HG03378 (cell line): ENCODE measurements at regions not wholly inside any gene's neighbourhood (a gene's known extent, or its start where the extent isn't known, plus 50 kb on each side); places are given as distances from the start of the nearest gene placed in this dataset.
"Not testable (repeated sequence)": the region's sequence is repeated elsewhere in the genome, so short reads cannot be mapped to it uniquely, and the experiment has no call there.

Source experiments
- ATAC-seq: cut with Tn5 transposase; IDR thresholded peaks from one replicate; pipeline ENCODE4 v1.9.1; 2021; ENCODE audit warnings: mild to moderate bottlenecking, moderate library complexity; ENCODE audit not compliant: unreplicated experiment

- no peak for ATAC-seq
Measured at GRCh38 chr1:111063595-111063994, 76.3 kb downstream of the DRAM2 start.

DNA sequence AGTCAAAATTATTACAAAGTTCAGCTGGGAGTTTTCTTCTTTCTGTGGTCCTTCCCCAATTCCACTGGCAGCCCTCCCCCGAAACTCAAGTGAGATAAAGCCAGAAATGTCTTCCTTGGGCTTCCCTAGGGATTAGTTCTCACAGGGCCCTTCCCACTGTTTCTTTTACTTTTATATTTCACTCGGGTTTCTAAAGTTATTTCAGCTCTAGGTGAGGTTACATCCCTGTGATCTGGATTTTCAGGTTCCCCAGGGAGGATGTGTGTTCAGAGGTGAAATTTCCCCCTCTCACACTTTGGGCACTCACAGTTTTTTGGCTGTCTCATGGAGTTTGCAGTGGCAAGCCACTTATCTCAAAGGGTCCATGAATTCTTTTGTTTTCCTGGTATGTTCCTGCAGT lies 77.3 kb downstream of the DRAM2 start:
- no peak for ATAC-seq

DNA sequence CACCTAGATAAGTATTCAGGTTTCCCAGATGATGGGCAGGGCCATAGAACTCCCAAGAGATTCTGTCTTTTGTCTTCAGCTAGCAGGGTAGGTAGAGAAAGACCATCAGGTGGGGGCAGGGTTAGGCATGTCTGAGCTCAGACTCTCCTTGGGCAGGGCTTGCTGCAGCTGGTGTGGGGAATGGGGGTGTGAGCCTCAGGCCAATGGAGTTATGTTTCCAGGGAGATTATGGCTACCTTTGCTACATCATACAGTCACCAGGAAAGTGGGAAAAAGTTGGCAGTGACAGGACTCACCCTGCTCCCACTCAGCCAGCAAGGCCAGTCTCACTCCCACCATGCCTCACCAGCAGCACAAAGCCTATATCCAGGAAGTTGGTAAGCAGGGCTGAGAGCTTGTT lies 77.8 kb downstream of the DRAM2 start:
- no peak for ATAC-seq

- ATAC-seq: no peak
Measured at GRCh38 chr1:111054656-111055055, 85.2 kb downstream of the DRAM2 start.

DNA sequence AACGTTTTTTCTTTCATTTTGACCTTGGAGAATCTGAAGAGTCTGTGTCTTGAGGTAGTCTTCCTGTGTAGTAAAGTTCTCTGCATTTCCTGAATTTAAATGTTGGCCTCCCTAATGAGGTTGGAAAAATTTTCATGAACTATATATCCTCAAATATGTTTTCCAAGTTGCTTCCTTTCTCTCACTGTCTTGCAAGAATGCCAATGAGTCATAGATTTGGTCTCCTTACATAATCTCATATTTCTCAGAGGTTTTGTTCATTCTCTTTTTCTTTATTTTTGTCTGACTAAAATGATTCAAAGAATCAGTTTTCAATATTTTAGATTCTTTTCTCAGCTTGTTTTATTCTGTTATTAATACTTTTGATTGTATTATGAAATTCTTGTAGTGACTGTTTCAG lies 87.6 kb downstream of the DRAM2 start:
- no peak for ATAC-seq

DNA sequence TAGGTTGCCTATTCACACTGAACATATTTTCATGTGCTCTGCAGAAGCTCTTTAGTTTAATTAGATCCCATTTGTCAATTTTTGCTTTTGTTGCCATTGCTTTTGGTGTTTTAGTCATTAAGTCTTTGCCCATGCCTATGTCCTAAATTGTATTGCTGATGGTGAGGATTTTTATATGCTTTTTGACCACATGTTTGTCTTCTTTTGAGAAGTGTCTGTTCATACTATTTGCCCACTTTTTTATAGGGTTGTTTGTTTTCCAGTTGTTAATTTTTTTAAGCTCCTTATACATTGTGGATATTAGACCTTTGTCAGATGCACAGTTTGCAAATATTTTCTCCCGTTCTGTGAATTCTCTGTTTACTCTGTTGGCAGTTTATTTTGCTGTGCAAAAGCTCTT lies 84.5 kb upstream of the LRIF1 start:
- ATAC-seq: not testable (repeated sequence)

DNA sequence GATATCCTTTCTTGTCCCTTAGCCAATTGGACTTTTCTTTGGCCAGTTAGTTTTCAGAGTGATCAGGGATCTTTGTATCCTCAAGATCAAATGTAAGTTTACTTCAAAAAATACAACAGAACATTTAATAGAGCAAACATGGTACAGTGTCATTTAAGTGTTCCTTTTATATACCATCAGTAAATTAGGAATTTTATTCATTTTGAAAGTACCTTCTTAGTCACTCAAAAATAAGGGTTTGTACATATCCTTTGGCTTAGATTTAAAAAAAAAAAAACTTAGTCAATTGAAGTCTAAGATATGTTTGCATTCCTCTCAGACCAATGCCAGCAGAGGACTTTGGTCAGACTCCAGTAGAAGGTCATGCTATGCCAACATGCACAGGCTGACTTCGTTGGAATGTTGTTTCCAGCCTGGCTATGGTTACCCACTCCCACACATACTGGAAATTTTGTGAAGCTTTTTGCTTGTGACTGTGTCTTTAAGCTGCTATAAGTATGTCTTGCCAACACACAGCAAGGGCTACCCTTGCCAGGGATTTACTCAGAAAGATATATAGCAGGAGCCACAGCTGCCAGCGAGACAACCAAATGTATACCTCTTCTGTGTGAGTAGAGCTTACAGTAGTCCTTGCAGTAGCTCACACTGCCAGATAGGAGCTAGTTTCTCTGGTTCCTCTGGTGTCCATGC lies 81.5 kb upstream of the LRIF1 start:
- no peak for ATAC-seq

DNA sequence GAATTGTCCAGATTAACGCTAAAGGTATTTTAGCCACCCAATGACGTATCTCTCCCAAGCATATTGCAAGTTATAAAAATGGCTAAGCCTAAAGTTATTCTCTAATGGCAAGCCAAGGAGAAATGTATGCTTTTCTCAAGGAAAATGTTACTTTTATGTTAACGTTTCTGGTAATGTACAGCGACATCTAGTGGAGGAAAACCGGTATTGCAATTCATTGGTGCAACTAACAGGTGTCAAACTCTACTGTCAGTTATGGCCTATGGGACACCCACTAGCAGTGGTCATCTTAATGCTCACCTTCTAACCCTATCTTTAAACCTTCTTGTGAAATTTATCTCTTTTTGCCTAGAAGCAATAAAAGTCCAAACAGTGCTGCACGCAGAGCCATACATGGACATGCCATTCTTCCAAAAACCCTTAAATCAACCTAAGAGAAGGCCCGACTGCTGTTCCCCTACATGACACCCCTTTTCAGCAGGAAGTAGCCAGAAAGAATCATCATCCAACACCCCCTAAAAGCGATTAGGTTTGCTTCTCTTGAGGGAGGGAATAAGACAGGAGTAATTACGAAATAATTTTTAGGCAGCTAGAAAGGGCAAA lies 68.7 kb upstream of the LRIF1 start:
- ATAC-seq: no peak

- ATAC-seq: peak; percentile 63
Measured at GRCh38 chr1:111030590-111030989, 66.9 kb upstream of the LRIF1 start.

- no peak for ATAC-seq
Measured at GRCh38 chr1:111025109-111025508, 61.4 kb upstream of the LRIF1 start.

DNA sequence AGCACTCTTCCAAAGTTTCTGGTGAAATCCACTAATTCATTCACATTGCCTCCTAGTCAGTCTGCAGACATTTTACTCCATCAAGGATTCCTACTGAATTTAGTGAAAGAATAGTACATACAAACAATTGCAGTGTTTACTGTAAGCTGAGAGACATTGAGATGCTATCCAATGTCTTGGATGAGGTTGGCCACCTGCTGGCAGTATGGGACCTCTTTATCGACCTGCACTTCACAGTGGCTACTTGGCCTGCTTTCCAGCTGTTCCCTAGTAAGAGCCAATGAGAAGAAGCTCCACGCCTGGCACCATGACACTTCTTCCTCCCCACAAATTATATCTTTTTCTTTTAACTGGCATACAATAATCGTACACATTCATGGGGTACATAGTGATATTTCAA lies 51.5 kb upstream of the LRIF1 start:
- no peak for ATAC-seq
